DOHH2 (cell line): ENCODE measurements at regions not wholly inside any gene's neighbourhood (a gene's known extent, or its start where the extent isn't known, plus 50 kb on each side); places are given as distances from the start of the nearest gene placed in this dataset.
"Not testable (repeated sequence)": the region's sequence is repeated elsewhere in the genome, so short reads cannot be mapped to it uniquely, and the experiment has no call there.

Source experiments
- H3F3A ChIP-seq: fragments of 200-600 bp; sonication (generic), shearing (Covaris generic); 2 replicates; pipeline ENCODE4 v1.6.0; 2016; ENCODE audit warnings: antibody characterized with exemption, mild to moderate bottlenecking; ENCODE audit not compliant: control insufficient read depth, insufficient read depth
- H3K27ac ChIP-seq: fragments of 200-600 bp; sonication (generic); 2 replicates; pipeline ENCODE4 v1.5.1; 2014; ENCODE audit warnings: low read depth, mild to moderate bottlenecking, low read length, moderate library complexity
- H3K27me3 ChIP-seq: fragments of 200-600 bp; sonication (generic); 2 replicates; pipeline ENCODE4 v1.6.1; 2014; ENCODE audit warnings: mild to moderate bottlenecking, low read length, mixed read lengths; ENCODE audit not compliant: control insufficient read depth
- H3K36me3 ChIP-seq: fragments of 200-600 bp; sonication (generic); 2 replicates; pipeline ENCODE4 v1.6.1; 2014; ENCODE audit warnings: mild to moderate bottlenecking, low read length, moderate library complexity, mixed read lengths; ENCODE audit not compliant: control insufficient read depth
- H3K4me1 ChIP-seq: fragments of 200-600 bp; sonication (generic); 2 replicates; pipeline ENCODE4 v1.6.1; 2014; ENCODE audit warnings: mild to moderate bottlenecking, low read length, mixed read lengths; ENCODE audit not compliant: control insufficient read depth
- H3K4me2 ChIP-seq: fragments of 200-600 bp; sonication (generic); 2 replicates; pipeline ENCODE4 v1.6.0; 2014; ENCODE audit warnings: mild to moderate bottlenecking, low read length, moderate library complexity
- H3K4me3 ChIP-seq: fragments of 200-600 bp; sonication (generic); 2 replicates; pipeline ENCODE4 v1.5.1; 2014; ENCODE audit warnings: mild to moderate bottlenecking, low read length, mixed read lengths
- H3K79me2 ChIP-seq: fragments of 200-600 bp; sonication (generic); 2 replicates; pipeline ENCODE4 v1.6.1; 2014; ENCODE audit warnings: mild to moderate bottlenecking, low read length, mixed read lengths; ENCODE audit not compliant: control insufficient read depth
- H3K9me2 ChIP-seq: fragments of 200-600 bp; sonication (generic); replicated peaks from 2 replicates; pipeline ENCODE4 v1.6.1; 2014; ENCODE audit warnings: mild to moderate bottlenecking, low read length, mixed read lengths; ENCODE audit not compliant: control insufficient read depth
- H3K9me3 ChIP-seq: fragments of 200-600 bp; sonication (generic); 2 replicates; pipeline ENCODE4 v1.6.1; 2014; ENCODE audit warnings: antibody characterized with exemption, low read length, mixed read lengths; ENCODE audit not compliant: control insufficient read depth, insufficient read depth
- H4K20me1 ChIP-seq: fragments of 200-600 bp; sonication (generic); 2 replicates; pipeline ENCODE4 v1.6.0; 2014; ENCODE audit warnings: low read depth, mild to moderate bottlenecking, antibody characterized with exemption, low read length, moderate library complexity; ENCODE audit not compliant: control insufficient read depth, insufficient read depth
- CTCF ChIP-seq: fragments of 200-600 bp; sonication (generic); IDR thresholded peaks from one replicate; pipeline ENCODE4 v1.5.1; 2014; ENCODE audit warnings: antibody characterized with exemption, mild to moderate bottlenecking, low read depth, low read length; ENCODE audit not compliant: poor library complexity, severe bottlenecking
- EZH2phosphoT487 ChIP-seq: fragments of 200-600 bp; sonication (generic); IDR thresholded peaks from 2 replicates; pipeline ENCODE4 v1.6.1; 2017; ENCODE audit warnings: borderline replicate concordance, mild to moderate bottlenecking, antibody characterized with exemption, low read length, moderate library complexity, mixed read lengths

- H3K27me3 ChIP-seq, result no peaks in the 10 kb centered on the region
- no peaks in the 10 kb centered on the region for H4K20me1 ChIP-seq
- H3K27ac ChIP-seq, result no peak overlapping the region
- H3F3A ChIP-seq, result no peaks in the 10 kb centered on the region
- H3K4me3 ChIP-seq, result no peak overlapping the region
- TF ChIP-seq EZH2phosphoT487 (no peak), CTCF (no peak)
- no peaks in the 10 kb centered on the region for H3K9me3 ChIP-seq
- no peaks in the 10 kb centered on the region for H3K9me2 ChIP-seq
- H3K4me2 ChIP-seq, result no peak overlapping the region
- no peaks in the 10 kb centered on the region for H3K79me2 ChIP-seq
- H3K36me3 ChIP-seq, result no peaks in the 10 kb centered on the region
- no peaks in the 10 kb centered on the region for H3K4me1 ChIP-seq
These were observed 85.2 kb downstream of the DRAM2 start for GRCh38 chr1:111054656-111055055.

GRCh38 chr1:111052246-111052645 lies 87.6 kb downstream of the DRAM2 start:
- Histone ChIP-seq H3K9me2 (no peaks in the 10 kb centered on the region), H3K4me2 (no peak overlapping the region), H3K4me3 (no peak overlapping the region), H3K9me3 (no peaks in the 10 kb centered on the region), H3K27me3 (no peaks in the 10 kb centered on the region), H3K27ac (no peak overlapping the region), H3K79me2 (no peaks in the 10 kb centered on the region), H3K4me1 (no peaks in the 10 kb centered on the region), H4K20me1 (no peaks in the 10 kb centered on the region), H3F3A (no peaks in the 10 kb centered on the region), H3K36me3 (no peaks in the 10 kb centered on the region)
- no peak for TF ChIP-seq EZH2phosphoT487
- TF ChIP-seq CTCF, result no peak

GRCh38 chr1:111048253-111048652 lies 84.5 kb upstream of the LRIF1 start:
- not testable (repeated sequence) for H3K27ac ChIP-seq

GRCh38 chr1:111045033-111045722 lies 81.5 kb upstream of the LRIF1 start:
- Histone ChIP-seq H4K20me1 (no peaks in the 10 kb centered on the region), H3K9me3 (no peaks in the 10 kb centered on the region), H3K27me3 (no peaks in the 10 kb centered on the region), H3K79me2 (no peaks in the 10 kb centered on the region), H3K4me2 (no peak overlapping the region), H3K4me3 (no peak overlapping the region), H3F3A (peaks cover 3% of the 10 kb centered on the region; the same call in 1 of the 2 replicates), H3K27ac (no peak overlapping the region), H3K4me1 (no peaks in the 10 kb centered on the region), H3K36me3 (no peaks in the 10 kb centered on the region), H3K9me2 (no peaks in the 10 kb centered on the region)
- TF ChIP-seq CTCF (no peak), EZH2phosphoT487 (no peak)

More at GRCh38 chr1:111048253-111048652, 84.5 kb upstream of the LRIF1 start:
- H3K79me2 ChIP-seq, H3K9me3 ChIP-seq, H3K27me3 ChIP-seq, H3K9me2 ChIP-seq, H4K20me1 ChIP-seq, H3K4me2 ChIP-seq, H3K4me1 ChIP-seq, H3K4me3 ChIP-seq, H3K36me3 ChIP-seq, H3F3A ChIP-seq: not testable (repeated sequence)
